H1 (cell line): ENCODE measurements at regions not wholly inside any gene's neighbourhood (a gene's known extent, or its start where the extent isn't known, plus 50 kb on each side); places are given as distances from the start of the nearest gene placed in this dataset.

Experiments used
- CTCF ChIA-PET: fragments of 300-600 bp; sonication (Branson Sonifier 250); formaldehyde crosslinking; loops from one replicate; lab custom pipeline; 2021; ENCODE audit not compliant: partially characterized antibody; lab: Charles Lee
- POLR2A ChIA-PET: fragments of 300-600 bp; sonication (Branson Sonifier 250); formaldehyde crosslinking; loops from one replicate; lab custom pipeline; 2021; ENCODE audit warnings: inconsistent platforms; ENCODE audit not compliant: partially characterized antibody; lab: Charles Lee
- DNase-seq, 2 experiments: peaks; one replicate each; pipeline versions ENCODE4 v3.0.0 to v3.0.0-alpha.2; 2010 to 2022; ENCODE audit warnings: low spot score in 2 of 2, low read depth in 1 of 2, mixed read lengths in 1 of 2
- FAIRE-seq: peaks from 2 replicates; lab custom pipeline; 2011; peaks lifted over from hg19 to GRCh38; lab: Jason Lieb, UNC
- H2AFZ ChIP-seq: 2 replicates; pipeline ENCODE4 v1.8.1; 2012; ENCODE audit warnings: low read length, inconsistent platforms
- H2AK5ac ChIP-seq: 2 replicates; pipeline ENCODE4 v1.6.1; 2013; ENCODE audit warnings: low read depth, low read length
- H2BK120ac ChIP-seq: replicated peaks from 2 replicates; pipeline ENCODE3; 2013; ENCODE audit warnings: low read depth, low read length, inconsistent platforms
- H2BK12ac ChIP-seq: 2 replicates; pipeline ENCODE4 v1.6.1; 2013; ENCODE audit warnings: low read depth, low read length
- H2BK15ac ChIP-seq: 2 replicates; pipeline ENCODE4 v1.6.1; 2013; ENCODE audit warnings: low read length
- H2BK20ac ChIP-seq: 2 replicates; pipeline ENCODE4 v1.6.1; 2013; ENCODE audit warnings: low read length
- H2BK5ac ChIP-seq: 2 replicates; pipeline ENCODE4 v1.6.1; 2013; ENCODE audit warnings: low read depth, low read length
- H3K14ac ChIP-seq: 2 replicates; pipeline ENCODE4 v1.6.1; 2013; ENCODE audit warnings: inconsistent platforms; ENCODE audit not compliant: insufficient read length
- H3K18ac ChIP-seq: 2 replicates; pipeline ENCODE4 v1.6.1; 2013; ENCODE audit warnings: low read length; ENCODE audit errors: extremely low read depth
- H3K23ac ChIP-seq: 2 replicates; pipeline ENCODE4 v1.6.1; 2013; ENCODE audit warnings: inconsistent platforms; ENCODE audit not compliant: insufficient read length
- H3K23me2 ChIP-seq: 2 replicates; pipeline ENCODE4 v1.6.1; 2013; ENCODE audit warnings: low read depth, low read length
- H3K27ac ChIP-seq: 2 replicates; pipeline ENCODE4 v1.6.1; 2011; ENCODE audit warnings: low read depth, low read length, inconsistent platforms
- H3K27me3 ChIP-seq, 4 experiments: replicated peaks in 1 of 4; 1 replicate in 1 of 4; 2 replicates in 3 of 4; pipeline versions ENCODE4 v1.6.1 to v1.8.1; 2011 to 2013; ENCODE audit warnings: low read length in 3 of 4, mild to moderate bottlenecking in 3 of 4, inconsistent platforms in 2 of 4, mixed read lengths in 2 of 4, moderate library complexity in 1 of 4; ENCODE audit not compliant: control insufficient read depth in 3 of 4, insufficient read depth in 3 of 4; ENCODE audit errors: extremely low read depth in 1 of 4
- H3K36me3 ChIP-seq, 4 experiments: 2 replicates each; pipeline versions ENCODE4 v1.6.1 to v1.8.1; 2011 to 2013; ENCODE audit warnings: mild to moderate bottlenecking in 4 of 4, low read length in 3 of 4, moderate library complexity in 2 of 4, control low read depth in 1 of 4, inconsistent platforms in 1 of 4; ENCODE audit not compliant: insufficient read depth in 4 of 4, control insufficient read depth in 2 of 4
- H3K4ac ChIP-seq: replicated peaks from 2 replicates; pipeline ENCODE3; 2013; ENCODE audit warnings: low read length, low read depth, mixed read lengths, inconsistent platforms; ENCODE audit not compliant: insufficient read length
- H3K4me1 ChIP-seq, 4 experiments: replicated peaks in 1 of 4; 1 replicate in 1 of 4; 2 replicates in 3 of 4; pipeline versions ENCODE4 v1.6.1 to v1.8.1; 2011 to 2013; ENCODE audit warnings: low read length in 3 of 4, inconsistent platforms in 2 of 4, mixed read lengths in 1 of 4; ENCODE audit not compliant: insufficient read depth in 4 of 4, control insufficient read depth in 3 of 4
- H3K4me2 ChIP-seq, 2 experiments: 2 replicates each; pipeline versions ENCODE4 v1.6.1 to v1.8.1; 2011 to 2013; ENCODE audit warnings: low read depth in 2 of 2, low read length in 2 of 2, control low read depth in 1 of 2, inconsistent platforms in 1 of 2, mild to moderate bottlenecking in 1 of 2; ENCODE audit not compliant: insufficient read depth in 1 of 2
- H3K4me3 ChIP-seq, 4 experiments: fragments of 200-600, 300-600 bp in 1 of 4; sonication (generic), shearing (Covaris generic), sonication (Bioruptor Twin) in 1 of 4; 2 replicates each; pipeline versions ENCODE4 v1.5.1 to v1.8.1; 2011 to 2016; ENCODE audit warnings: low read length in 4 of 4, low read depth in 3 of 4, control low read depth in 2 of 4, inconsistent platforms in 2 of 4, mild to moderate bottlenecking in 2 of 4, mixed read lengths in 1 of 4, moderate library complexity in 1 of 4; ENCODE audit not compliant: insufficient read depth in 2 of 4; ENCODE audit errors: extremely low read depth in 1 of 4
- H3K56ac ChIP-seq: replicated peaks from 2 replicates; pipeline ENCODE3; 2013; ENCODE audit warnings: low read depth, mild to moderate bottlenecking, mixed read lengths, low read length, inconsistent platforms; ENCODE audit not compliant: insufficient read length
- H3K79me1 ChIP-seq: 2 replicates; pipeline ENCODE4 v1.6.1; 2013; ENCODE audit warnings: low read depth, low read length, control low read depth
- H3K79me2 ChIP-seq, 2 experiments: 2 replicates each; pipeline versions ENCODE4 v1.6.1 to v1.8.1; 2012 to 2013; ENCODE audit warnings: low read length in 2 of 2, mild to moderate bottlenecking in 2 of 2, inconsistent platforms in 1 of 2; ENCODE audit not compliant: insufficient read depth in 2 of 2, control insufficient read depth in 1 of 2
- H3K9ac ChIP-seq, 4 experiments: replicated peaks in 1 of 4; 1 replicate in 1 of 4; 2 replicates in 3 of 4; pipeline versions ENCODE4 v1.6.1 to v1.8.1; 2011 to 2013; ENCODE audit warnings: low read depth in 3 of 4, low read length in 3 of 4, control low read depth in 2 of 4, mild to moderate bottlenecking in 2 of 4, moderate library complexity in 2 of 4, inconsistent platforms in 1 of 4; ENCODE audit errors: extremely low read depth in 1 of 4
- H3K9me3 ChIP-seq, 2 experiments: 2 replicates each; pipeline versions ENCODE4 v1.6.1 to v1.8.1; 2012 to 2013; ENCODE audit warnings: mild to moderate bottlenecking in 2 of 2, moderate library complexity in 2 of 2, control low read depth in 1 of 2, inconsistent platforms in 1 of 2, low read depth in 1 of 2, low read length in 1 of 2, mixed read lengths in 1 of 2; ENCODE audit not compliant: insufficient read depth in 2 of 2
- H4K20me1 ChIP-seq, 2 experiments: replicated peaks in 1 of 2; 2 replicates each; pipeline versions ENCODE3 to v1.8.1; 2011 to 2013; ENCODE audit warnings: inconsistent platforms in 2 of 2, low read length in 2 of 2, mild to moderate bottlenecking in 1 of 2; ENCODE audit not compliant: insufficient read depth in 2 of 2, control insufficient read depth in 1 of 2
- H4K5ac ChIP-seq: 2 replicates; pipeline ENCODE4 v1.6.1; 2013; ENCODE audit warnings: low read length, low read depth, mixed read lengths, inconsistent platforms; ENCODE audit not compliant: insufficient read length
- H4K8ac ChIP-seq: 2 replicates; pipeline ENCODE4 v1.8.0; 2013; ENCODE audit warnings: mild to moderate bottlenecking, moderate library complexity, low read length, inconsistent platforms; ENCODE audit not compliant: insufficient read depth; ENCODE audit errors: extremely low read depth
- H4K91ac ChIP-seq: replicated peaks from 2 replicates; pipeline ENCODE3; 2013; ENCODE audit warnings: low read length, mixed read lengths, inconsistent platforms; ENCODE audit not compliant: insufficient read length
- BCL11A ChIP-seq, 2 experiments: IDR thresholded peaks; one replicate each; pipeline ENCODE4 v1.6.1; 2011; ENCODE audit warnings: low read depth in 2 of 2, low read length in 2 of 2, mild to moderate bottlenecking in 2 of 2
- CBX8 ChIP-seq: fragments of 300-800, 300-1000 bp; sonication (generic); IDR thresholded peaks from 2 replicates; pipeline ENCODE4 v1.7.1; 2016; ENCODE audit warnings: low read depth, low read length, borderline replicate concordance
- RAD21 ChIP-seq, 2 experiments: IDR thresholded peaks in 1 of 2; conservative IDR thresholded peaks in 1 of 2; 2 replicates each; pipeline ENCODE4 v1.6.1; 2011; ENCODE audit warnings: low read depth in 2 of 2, low read length in 2 of 2, improper control_type of control experiment in 1 of 2, inconsistent platforms in 1 of 2, mild to moderate bottlenecking in 1 of 2, moderate library complexity in 1 of 2
- SIRT6 ChIP-seq: IDR thresholded peaks from one replicate; pipeline ENCODE4 v1.7.1; 2012; ENCODE audit warnings: low read length, inconsistent platforms
- SP2 ChIP-seq: IDR thresholded peaks from 2 replicates; pipeline ENCODE4 v1.6.1; 2012; ENCODE audit warnings: mild to moderate bottlenecking, low read length, inconsistent platforms
- TCF12 ChIP-seq: IDR thresholded peaks from 2 replicates; pipeline ENCODE4 v1.6.1; 2011; ENCODE audit warnings: low read depth, mild to moderate bottlenecking, low read length
- WGBS, 2 experiments: shearing (Covaris generic) in 1 of 2; methylation state at CpG; one replicate each; pipeline versions ENCODE4 v1.1.6 to v1.1.7; 2013 to 2015; ENCODE audit warnings: low lambda C conversion rate in 2 of 2, mixed read lengths in 2 of 2, inconsistent platforms in 1 of 2, low coverage in 1 of 2, missing lambda C conversion rate in 1 of 2; ENCODE audit not compliant: insufficient replicate concordance in 2 of 2, insufficient coverage in 1 of 2, insufficient read length in 1 of 2; ENCODE audit errors: extremely low coverage in 1 of 2, missing lambda C conversion rate in 1 of 2; 5-methylcytosine and 5-hydroxymethylcytosine counted together

GRCh38 chr20:48178633-48179032 is 393.4 kb upstream of the SULF2 start:
- CTCF ChIA-PET: interaction anchor here (0.6 to 1.5 kb wide), 3 partner anchors 14 to 1426 kb away, joined by 3 to 8 read pairs (median 4); no protein-coding TSS in a partner anchor
- H3K18ac ChIP-seq: no peak overlapping the region
- no peak overlapping the region for H2BK20ac ChIP-seq
- H3K4me3 ChIP-seq: no peak overlapping the region; a peak in 1 of 8 replicates
- H3K27ac ChIP-seq: no peak overlapping the region
- H2BK15ac ChIP-seq: no peak overlapping the region
- no peak overlapping the region for H4K5ac ChIP-seq
- DNase-seq (no peak), FAIRE-seq (no peak)
- no peak overlapping the region for H4K91ac ChIP-seq
- TF ChIP-seq RAD21 (IDR thresholded peaks at IDR 0.05 in 1 of 2, conservative IDR thresholded peaks at IDR 0.05 in 1 of 2; ENCODE audit: low read depth in 2 of 2, low read length in 2 of 2) (0 out of 4 replicates have a peak, but pooled peaks of 1 of the 2 experiments have one; percentile 3), TCF12 (no peak), CBX8 (no peak), SP2 (no peak), BCL11A (IDR thresholded peaks at IDR 0.05; ENCODE audit: low read depth in 2 of 2, low read length in 2 of 2) (no peak), SIRT6 (no peak)
- peaks cover 0 to 2% (median under 1%) of the 10 kb centered on the region in 4 experiments; a peak in 2 of 7 replicates for H3K4me1 ChIP-seq
- H3K79me1 ChIP-seq: no peaks in the 10 kb centered on the region
- H3K23ac ChIP-seq: no peak overlapping the region
- no peaks in the 10 kb centered on the region for H3K9me3 ChIP-seq
- H2BK120ac ChIP-seq: no peak overlapping the region
- H3K4me2 ChIP-seq: peak overlapping the region; percentile 25 to 39; a peak in 3 of 4 replicates
- H3K14ac ChIP-seq: no peak overlapping the region
- H4K20me1 ChIP-seq: no peaks in the 10 kb centered on the region
- H3K23me2 ChIP-seq: no peaks in the 10 kb centered on the region; the same call in 1 of the 2 replicates
- H3K4ac ChIP-seq: no peak overlapping the region
- H3K56ac ChIP-seq: no peak overlapping the region
- no peak overlapping the region for H2AK5ac ChIP-seq
- no peak overlapping the region for H4K8ac ChIP-seq
- H2BK5ac ChIP-seq: no peak overlapping the region
- H2AFZ ChIP-seq: 0 out of 2 replicates have a peak overlapping the region, but pooled peaks have one; percentile 19
- POLR2A ChIA-PET: no interaction called here
- H2BK12ac ChIP-seq: no peak overlapping the region
- no peaks in the 10 kb centered on the region for H3K36me3 ChIP-seq
- H3K9ac ChIP-seq: no peak overlapping the region
- WGBS, 2 experiments: 24% methylated on average over 4 of the region's 4 CpGs; no CpG with 5 or more reads in 1 of the 2 experiments
- no peaks in the 10 kb centered on the region for H3K27me3 ChIP-seq
- no peaks in the 10 kb centered on the region for H3K79me2 ChIP-seq
